ENCODE measurements at regions not wholly inside any gene's neighbourhood (a gene's known extent, or its start where the extent isn't known, plus 50 kb on each side); places are given as distances from the start of the nearest gene placed in this dataset.
A peak's percentile ranks its signal among the peaks of the same experiment; 100 is the strongest.

DNA sequence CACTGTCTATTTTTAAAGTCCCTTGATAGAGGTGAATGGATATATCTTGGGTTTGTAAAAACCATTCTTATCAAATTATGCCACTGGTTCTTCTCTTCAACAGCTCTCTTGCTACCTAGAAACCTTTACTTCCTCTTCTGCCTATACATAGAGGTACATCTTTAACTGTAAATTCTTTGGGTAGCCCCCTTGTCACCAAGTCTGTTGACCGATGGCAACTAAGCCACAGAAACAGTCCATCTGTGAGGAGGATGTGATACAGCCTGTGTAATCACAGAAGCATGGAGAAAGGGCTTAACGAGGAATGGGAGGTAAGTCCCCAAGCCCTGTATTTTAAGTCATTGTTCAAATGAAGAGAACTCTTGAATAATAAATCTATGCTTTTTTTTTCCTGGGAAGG lies 246.5 kb upstream of the MDFIC2 start:
- DNase-seq (ENCODE audit: low read depth): no peak

DNA sequence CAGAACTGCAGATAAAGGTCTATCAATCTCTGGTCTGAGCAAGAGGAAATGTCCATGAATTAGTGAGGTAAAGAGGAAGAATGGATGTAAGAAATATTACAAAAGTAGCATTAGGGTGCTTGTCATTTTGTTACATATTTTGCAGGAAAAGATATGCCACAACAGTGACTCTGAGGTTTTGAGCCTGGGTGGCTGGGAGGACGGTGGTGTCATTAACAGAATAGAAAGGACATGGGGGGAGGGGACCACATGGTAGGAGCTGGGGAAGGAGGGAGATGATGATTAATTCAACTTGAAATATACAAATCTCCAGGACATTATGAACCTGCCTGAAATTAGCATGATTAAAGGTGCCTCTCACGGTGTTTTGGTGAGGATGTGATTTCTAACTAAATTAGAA lies 245.5 kb upstream of the MDFIC2 start:
- no peak for DNase-seq (ENCODE audit: low read depth)

DNA sequence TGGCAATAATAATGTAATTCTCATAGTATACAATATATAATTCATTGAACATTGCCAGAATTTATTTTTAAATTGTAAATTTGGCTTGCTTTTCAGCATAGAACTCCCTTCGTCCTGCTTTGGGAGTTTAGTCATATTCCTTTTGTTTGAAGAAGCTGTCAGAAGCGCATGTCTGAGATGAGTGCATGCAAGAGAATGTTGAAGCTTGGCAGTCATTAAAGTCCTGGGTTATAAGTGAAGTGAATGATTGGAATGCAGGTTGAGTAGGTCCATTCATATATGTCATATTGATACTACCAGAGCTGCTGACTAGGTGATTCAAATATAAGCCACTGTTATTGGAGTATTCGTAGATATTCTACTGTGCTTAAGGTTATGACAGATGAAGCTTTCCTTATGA lies 243.6 kb upstream of the MDFIC2 start:
- DNase-seq (ENCODE audit: low read depth): peak; percentile 18

DNA sequence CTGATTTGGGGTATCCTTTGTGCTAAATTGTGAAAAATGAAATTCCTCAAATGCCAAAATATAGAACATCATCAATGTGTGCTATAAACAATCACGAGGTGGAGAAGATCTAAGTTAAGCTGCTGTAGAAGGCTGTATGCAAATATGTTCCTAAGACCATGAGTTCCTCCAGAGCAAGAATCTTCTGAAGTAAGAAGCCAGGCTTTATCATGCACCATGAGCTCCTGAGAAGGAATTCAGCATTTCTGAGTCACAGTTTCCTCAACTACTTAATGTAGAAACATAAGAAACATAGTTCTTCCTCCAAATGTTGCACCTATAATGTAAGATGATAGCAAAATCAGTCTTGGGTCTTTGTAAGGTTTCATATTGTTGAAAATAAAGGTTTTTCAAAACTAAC lies 241.7 kb upstream of the MDFIC2 start:
- peak; percentile 60 for DNase-seq (ENCODE audit: low read depth)

DNA sequence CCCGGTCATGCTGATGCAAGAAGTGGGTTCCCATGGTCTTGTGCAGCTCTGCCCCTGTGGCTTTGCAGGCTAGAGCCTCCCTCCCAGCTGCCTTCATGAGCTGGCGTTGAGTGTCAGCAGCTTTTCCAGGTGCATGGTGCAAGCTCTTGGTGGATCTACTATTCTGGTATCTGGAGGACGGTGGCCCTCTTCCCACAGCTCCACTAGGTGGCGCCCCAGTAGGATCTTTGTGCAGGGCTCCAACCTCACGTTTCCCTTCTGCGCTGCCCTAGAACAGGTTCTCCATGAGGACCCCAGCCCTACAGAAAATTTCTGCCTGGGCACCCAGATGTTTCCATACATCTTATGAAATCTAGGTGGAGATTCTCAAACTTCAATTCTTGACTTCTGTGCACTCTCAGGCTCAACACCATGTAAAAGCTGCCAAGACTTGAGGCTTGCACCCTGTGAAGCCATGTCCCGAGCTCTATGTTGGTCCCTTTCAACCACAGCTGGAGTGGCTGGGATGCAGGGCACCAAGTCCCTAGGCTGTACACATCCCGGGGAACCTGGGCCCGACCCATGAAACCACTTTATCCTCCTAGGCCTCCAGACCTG lies 238.4 kb upstream of the MDFIC2 start:
- no peak for DNase-seq (ENCODE audit: low read depth)

DNA sequence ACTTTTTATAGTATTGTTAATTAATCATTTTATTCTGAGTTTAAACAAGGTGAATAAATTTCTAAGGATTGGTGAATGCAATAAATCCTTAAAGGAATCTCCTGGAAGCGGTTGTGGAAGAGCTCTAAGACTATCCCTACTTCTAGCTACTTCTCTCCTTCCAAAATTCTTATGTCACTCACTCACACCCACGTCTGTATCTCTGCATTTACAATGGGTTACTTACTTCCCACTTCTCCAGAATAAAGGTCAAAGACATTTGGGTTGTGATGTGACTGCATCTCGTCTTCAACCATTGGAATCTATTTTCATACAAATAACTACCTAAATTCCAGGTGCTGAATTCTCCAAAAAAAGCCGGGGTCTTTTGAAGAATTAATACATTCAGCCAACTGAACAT lies 234.2 kb upstream of the MDFIC2 start:
- no peak for DNase-seq (ENCODE audit: low read depth)

DNA sequence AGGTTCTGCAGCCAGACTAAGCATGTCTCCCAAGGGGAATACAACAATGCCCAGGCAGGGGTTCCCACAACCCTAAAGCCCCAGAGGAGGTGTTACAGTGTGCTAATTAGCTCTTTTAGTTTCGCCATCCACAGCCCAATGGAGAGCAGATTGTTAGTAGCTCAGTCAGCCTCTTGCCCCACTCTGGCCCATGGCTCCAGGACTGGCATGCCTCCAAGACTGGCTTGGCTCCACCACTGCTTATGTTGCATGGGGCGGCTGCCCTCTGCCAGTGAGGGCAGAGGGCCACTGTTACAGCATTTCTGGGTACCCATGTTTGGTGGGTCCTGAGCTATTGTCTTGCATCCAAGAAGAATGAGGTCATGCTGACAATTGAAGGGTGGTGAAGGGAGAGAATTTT lies 231.1 kb upstream of the MDFIC2 start:
- no peak for DNase-seq (ENCODE audit: low read depth)

DNA sequence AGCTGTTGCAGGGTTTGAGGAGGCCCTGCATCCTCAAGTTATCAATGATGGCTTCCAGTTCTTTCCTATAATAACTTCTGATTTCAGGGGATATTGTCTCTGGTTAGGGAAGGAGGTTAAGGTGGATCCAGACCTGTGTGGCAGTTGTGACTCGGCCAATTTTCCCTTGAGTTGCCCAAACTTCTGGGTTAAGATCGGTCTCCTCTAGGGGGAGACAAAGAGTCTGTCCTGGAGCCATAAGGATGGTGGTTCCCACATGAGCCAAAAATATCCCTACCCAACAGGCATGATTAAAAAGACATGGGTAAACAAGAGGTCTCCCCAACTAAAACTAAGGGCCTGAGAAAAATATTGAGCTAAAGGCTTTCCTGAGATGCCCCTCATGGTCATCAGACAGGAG lies 227.5 kb upstream of the MDFIC2 start:
- no peak for DNase-seq (ENCODE audit: low read depth)

DNA sequence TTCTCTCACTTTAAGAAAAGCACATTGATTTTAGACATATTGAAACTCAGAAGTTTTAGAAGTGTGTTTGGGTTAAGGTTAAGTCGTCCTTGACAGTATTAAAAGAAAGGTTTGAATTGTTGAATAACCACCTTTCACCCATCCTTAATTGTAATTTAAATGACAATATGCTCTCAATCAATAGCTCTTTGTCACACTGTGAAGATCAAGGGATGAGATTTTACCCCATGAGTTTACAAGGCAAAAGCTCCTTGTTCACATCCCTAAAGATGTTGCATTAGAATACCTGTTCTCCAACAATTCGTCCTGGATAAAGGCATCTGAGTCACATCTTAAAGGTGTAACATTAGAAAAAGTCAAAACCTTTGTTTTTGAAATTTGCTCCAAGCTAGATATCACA lies 220.4 kb upstream of the MDFIC2 start:
- no peak for DNase-seq (ENCODE audit: low read depth)

DNA sequence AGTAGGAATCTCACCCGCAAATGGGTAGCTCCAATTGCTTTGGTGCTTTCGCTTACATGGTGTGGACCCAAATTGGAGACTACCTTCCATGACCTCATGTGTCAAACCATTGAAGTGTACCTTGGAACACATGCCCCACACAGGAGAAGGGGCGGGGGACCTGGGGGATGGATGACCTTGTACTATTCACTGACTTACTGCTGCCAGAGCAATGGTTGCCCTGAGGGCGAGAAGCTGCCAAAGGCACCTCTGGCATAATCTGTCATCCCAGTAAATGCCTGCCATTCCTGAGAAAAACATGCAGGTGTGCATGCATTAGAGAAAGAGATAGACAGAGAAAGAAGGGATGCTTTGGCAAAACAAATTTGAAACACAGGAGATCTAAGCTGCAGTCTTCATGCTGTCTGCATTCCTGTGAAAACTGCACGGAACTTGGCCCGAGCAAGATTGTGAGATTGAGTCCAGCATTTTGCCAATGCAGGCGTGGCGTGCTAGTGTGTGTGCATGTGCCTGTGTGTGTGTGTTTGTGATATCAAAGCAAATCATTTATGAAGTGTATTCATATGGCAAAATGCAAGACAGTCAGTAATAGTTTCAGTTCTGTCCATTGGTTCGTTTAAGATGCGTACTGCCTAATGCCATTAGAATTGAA lies 219.5 kb upstream of the MDFIC2 start:
- no peak for DNase-seq (ENCODE audit: low read depth)

DNA sequence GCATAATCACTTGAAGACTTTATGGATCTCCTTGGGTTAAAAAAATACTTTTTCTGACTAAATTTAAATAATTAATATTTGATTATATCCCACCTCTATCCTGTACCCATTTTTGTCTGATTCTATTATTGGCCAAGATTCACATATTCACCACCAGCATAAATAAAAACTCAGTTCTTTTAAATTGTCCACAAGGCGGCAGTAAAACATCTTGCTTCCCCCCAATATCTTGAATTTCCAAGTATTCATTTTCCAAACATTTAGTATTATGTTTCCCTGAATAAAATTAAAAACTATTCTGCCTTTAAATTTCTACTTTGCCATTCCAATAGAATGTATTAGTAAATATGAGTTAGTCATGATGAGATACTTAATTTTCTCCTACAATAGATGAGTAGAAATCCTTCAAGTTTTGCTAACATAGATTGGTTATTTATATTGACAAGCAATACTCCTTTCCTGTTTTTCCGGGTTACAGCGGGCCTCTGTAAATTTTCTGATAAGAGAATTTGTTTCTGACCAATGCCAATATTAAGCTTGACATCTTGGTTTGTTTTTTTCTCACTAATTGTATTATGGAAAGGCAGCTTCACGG lies 218.7 kb upstream of the MDFIC2 start:
- DNase-seq (ENCODE audit: low read depth): peak; percentile 13

DNA sequence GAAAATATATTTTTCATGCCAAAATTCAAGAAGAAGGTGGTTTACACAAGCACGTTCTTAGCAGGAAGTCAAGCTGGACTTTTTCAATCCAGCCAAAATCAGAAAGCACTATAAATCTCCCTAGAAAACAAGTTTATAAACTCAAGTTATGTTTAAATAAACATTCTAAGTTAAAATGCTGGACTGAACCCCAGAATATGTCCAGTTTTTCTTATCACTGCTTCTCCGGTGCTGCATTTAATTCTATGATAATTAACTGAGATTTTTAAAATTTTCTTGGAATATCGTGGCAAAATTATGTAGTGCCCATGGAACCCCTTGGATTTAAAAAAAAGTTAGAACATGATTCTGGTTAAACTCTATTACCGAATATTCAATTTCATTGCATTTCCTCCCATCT lies 218.2 kb upstream of the MDFIC2 start:
- DNase-seq (ENCODE audit: low read depth): no peak

DNA sequence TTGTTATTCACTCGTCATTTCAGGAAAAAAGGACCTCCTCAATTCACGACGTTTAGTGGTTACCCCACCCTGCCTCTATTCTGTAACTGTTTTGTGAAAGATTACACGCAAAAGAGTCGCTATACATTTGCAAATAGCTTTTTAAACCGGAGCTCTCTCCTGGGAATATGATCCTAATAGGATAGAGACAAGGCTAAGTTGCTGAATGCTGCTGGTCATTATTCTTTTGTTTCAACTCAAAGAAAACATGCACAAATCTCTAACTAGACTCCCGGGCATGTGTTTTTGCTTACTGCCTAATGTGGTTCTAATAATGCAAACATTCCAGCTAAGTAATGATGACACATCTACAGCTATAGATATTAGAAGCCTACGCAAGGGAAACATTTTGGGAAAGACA lies 214.6 kb upstream of the MDFIC2 start:
- DNase-seq (ENCODE audit: low read depth): no peak

DNA sequence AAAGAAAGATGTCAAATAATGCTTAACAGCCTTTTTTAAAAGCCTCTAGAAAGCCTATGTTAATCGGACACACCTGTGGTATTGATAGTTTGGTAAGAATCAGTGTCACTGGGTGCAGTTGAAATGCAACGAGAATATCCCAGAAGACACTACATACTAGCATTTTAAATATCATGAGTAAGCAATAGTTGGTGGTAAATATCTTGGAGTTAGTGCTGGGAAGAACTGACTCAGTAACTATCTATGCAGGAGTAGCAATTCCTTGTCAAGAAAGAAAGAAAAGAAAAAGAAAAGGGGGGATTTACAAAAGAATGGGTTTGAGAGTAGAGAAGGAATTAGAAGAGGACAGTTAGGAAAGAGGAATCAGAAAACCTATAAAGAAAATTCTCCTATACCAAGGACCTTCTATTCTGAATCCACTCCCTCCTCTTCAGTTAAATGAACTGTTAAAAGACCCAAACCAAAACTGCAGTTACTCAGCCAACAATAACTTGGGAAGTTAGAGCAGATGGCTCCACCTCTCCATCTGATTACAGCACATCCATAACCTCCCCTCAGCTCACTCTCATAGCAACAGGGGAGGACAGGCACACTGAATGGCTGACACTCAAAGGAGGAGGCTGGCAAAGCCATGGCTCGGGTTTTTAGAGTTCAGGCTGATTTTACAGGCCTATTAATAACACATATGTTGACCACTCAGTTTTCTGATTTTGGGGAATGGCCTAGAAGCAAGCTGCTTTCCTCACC lies 207.6 kb upstream of the MDFIC2 start:
- DNase-seq (ENCODE audit: low read depth): peak; percentile 30

DNA sequence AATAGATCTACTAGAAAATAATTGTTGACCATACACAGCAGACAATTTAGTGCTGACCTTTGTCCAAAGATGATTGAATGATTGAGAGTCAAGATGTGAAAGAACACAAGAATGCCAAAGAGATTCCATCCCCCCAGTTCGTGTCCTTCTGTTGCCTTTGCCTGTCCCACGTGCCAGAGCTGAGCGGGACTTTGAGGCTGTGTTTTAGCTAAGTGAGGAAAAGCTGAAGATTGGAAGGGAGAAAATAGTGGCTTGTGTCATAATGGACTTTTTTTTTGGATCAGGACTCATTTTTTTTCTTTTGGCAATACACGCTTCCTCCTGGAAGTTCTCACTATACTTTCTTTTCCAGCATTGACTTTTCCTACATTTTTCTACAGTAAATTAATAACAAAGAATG lies 206.6 kb upstream of the MDFIC2 start:
- no peak for DNase-seq (ENCODE audit: low read depth)

DNA sequence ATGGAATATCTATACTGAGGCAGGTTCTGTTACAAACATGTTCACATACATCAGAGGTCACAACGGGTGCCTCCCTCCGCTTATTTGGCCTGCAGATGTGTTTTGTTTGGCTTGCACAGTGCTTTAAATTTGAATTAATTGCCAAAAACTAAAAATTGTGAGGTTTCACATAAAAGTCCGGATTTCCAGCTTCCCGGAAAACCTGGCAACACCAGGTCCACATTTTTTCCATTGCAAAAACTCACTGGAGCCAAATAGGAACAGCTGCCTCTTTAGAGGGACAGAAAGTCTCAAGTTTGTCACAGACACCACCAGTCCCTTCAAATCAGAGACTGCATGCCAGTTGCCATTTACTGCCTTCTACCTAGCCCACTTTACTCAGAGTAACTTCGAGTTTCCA lies 205.9 kb upstream of the MDFIC2 start:
- no peak for DNase-seq (ENCODE audit: low read depth)

DNA sequence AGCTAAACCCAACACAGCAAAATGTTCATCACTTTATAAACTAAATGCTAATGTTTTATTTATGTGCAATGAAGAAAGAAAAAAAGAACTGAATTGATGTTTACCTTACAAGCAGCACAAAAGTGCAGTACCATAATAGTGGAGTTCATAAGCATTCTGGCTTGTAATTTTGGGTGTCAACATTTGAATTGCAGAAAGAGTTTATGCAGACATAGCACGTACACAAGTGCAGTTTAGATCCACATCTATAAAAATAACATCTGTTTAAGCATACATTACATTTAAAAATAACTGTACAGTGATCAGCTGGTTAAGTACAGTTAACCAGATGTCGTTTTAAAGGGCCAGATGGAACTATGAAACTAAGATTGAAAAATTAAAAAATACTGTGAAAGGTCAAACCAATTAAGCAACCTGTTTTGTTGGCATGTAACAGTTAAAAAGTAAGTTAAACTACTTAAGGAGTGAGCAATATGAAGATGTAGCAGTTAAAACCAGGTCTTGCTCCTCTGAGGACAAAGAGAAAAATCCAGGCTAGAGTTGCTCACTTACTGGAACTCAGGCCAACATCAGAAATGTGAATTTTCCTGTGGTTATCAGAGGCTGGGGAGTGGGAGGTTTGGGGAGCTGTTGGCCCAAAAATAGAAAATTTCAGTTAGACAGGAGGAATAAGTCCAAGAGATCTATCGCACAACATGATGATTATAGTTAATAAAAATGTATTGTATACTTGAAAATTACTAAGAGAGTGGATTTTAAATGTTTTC lies 204.9 kb upstream of the MDFIC2 start:
- DNase-seq (ENCODE audit: low read depth): no peak

DNA sequence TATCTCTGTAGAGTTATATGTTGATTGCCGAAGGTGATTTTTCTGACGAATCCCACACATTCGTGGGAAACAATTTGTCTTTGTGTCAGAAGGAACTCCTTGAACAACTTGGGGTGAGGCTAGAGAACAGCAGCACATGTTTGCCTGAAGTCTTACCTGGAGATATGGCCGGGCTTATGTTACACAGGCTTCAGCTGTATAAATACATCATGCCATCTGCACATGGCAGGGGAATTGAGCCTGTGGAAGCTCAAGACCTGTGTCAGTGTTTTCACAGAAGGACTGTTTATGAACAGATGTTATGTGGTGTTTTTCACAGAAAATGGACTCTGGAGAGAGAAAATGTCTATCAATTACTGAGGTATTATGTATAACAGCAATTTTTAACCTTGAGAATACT lies 203.6 kb upstream of the MDFIC2 start:
- no peak for DNase-seq (ENCODE audit: low read depth)

DNA sequence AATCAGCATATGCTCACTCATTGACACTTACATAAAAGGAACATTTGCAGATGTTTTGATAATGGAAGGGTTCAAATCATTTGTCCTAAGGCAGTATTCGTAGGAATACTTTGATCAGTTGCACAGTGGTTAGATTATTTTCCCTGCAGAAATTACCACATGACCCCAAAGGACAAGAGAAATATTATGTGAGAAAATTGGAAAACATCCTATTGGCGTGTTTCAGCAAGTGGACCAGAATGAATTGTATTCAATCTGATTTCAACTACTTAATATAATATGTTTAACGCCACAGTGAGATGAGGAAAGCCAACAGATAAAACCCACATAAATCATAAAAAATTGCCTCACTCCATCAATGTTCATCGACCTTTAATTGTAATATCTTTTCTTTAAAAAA lies 195.0 kb upstream of the MDFIC2 start:
- DNase-seq (ENCODE audit: low read depth): no peak

DNA sequence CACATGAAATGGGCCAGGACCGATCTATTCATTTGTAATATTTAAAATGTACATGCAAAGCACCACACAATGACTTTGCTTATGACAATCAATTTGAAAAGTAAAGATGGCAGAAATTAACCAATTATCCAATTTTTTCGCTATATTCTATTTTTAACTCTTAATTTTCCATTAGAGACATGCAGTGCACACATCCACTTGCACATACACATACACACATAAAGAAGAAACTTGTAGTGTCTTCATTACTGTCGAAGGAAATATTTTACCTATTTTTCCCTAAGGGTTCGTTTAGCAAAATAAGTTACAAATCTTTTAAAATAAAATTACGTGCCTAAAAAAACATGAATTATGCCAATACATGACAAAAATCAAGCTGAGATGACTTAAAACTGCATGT lies 194.3 kb upstream of the MDFIC2 start:
- no peak for DNase-seq (ENCODE audit: low read depth)

DNA sequence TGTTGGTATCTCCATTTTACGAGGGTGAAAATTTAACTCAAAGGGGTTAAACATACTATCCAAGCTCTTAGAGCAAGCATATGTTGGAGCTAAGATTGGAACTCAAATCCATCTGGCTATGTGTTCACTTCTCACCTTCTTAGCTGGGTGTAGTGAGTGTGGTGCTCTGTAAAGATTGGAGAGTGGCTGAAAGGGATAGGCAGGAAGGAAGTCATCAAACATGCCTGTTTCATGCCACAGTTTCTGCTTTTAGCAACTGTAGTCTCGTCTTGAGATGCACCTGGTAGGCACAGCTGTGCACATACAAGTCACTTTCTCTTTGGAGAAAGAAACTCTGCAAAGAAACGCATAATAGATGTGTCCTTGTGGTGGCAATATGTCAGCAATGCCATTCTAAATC lies 189.1 kb upstream of the MDFIC2 start:
- DNase-seq (ENCODE audit: low read depth): no peak

DNA sequence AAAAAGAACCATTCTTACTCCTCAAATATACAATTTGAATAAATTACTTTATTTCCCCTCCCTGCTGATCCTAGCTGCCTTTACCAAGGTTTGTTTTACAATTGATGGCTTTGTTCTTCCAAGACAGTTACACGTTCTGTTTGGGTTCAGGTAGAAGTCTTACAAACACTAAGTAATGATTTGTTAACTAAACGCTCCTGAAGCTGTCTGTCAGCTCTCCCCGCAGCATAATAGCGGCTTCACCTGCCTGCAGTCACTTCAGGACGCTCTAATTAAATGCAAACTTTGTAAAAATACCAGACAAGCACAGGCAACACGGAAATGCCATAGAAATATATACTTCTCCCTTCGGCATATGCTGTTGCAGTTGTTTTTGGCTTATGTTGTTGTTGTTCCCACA lies 176.4 kb upstream of the MDFIC2 start:
- DNase-seq (ENCODE audit: low read depth): no peak

DNA sequence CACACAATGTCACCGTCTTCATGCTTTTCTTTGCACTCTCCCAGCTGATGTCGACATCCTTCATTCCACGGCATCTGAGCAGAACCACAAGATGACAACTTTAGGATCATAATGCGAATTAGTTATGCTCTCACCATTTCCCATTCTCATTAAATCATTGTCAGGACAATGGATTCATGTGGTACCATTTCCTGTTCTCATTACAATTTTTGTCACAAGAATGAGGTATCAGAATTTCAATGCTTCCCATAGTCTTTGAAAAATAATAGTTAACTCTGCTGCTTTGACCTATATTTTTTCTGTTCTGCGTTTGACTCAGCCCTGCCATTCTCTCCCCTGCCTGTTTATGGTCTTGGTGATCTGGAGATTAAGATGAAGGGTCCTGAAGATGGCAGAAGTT lies 175.7 kb upstream of the MDFIC2 start:
- DNase-seq (ENCODE audit: low read depth): no peak

Measured in non-pigmented ciliary epithelial cell (primary cell).